GM18873 (cell line): ENCODE measurements at regions not wholly inside any gene's neighbourhood (a gene's known extent, or its start where the extent isn't known, plus 50 kb on each side); places are given as distances from the start of the nearest gene placed in this dataset.

Experiments
- ATAC-seq: cut with Tn5 transposase; IDR thresholded peaks from one replicate; pipeline ENCODE4 v1.9.1; 2021; ENCODE audit warnings: mild to moderate bottlenecking, moderate library complexity, moderate number of reproducible peaks; ENCODE audit not compliant: unreplicated experiment, low FRiP score

- ATAC-seq = no peak
Observed at GRCh38 chr3:25064681-25065080, 363.4 kb upstream of the RARB start.

GRCh38 chr3:25069970-25070369 is 358.1 kb upstream of the RARB start:
- ATAC-seq = no peak

- no peak for ATAC-seq
Observed at GRCh38 chr3:25071846-25072245, 356.2 kb upstream of the RARB start.

- no peak for ATAC-seq
Observed at GRCh38 chr3:25073423-25073822, 354.6 kb upstream of the RARB start.

- no peak for ATAC-seq
Observed at GRCh38 chr3:25074149-25074548, 353.9 kb upstream of the RARB start.

GRCh38 chr3:25080461-25080860 is 347.6 kb upstream of the RARB start:
- no peak for ATAC-seq

- ATAC-seq = no peak
Observed at GRCh38 chr3:25084016-25084415, 344.0 kb upstream of the RARB start.

- no peak for ATAC-seq
Observed at GRCh38 chr3:25086721-25087120, 341.3 kb upstream of the RARB start.

GRCh38 chr3:25088284-25088683 is 339.8 kb upstream of the RARB start:
- no peak for ATAC-seq

GRCh38 chr3:25090698-25091453 is 337.2 kb upstream of the RARB start:
- ATAC-seq = no peak

- no peak for ATAC-seq
Observed at GRCh38 chr3:25091934-25092333, 336.1 kb upstream of the RARB start.

GRCh38 chr3:25094932-25095685 is 333.0 kb upstream of the RARB start:
- ATAC-seq = no peak

- no peak for ATAC-seq
Observed at GRCh38 chr3:25096536-25096935, 331.5 kb upstream of the RARB start.

GRCh38 chr3:25097023-25097422 is 331.0 kb upstream of the RARB start:
- no peak for ATAC-seq

GRCh38 chr3:25099666-25100065 is 328.4 kb upstream of the RARB start:
- no peak for ATAC-seq

GRCh38 chr3:25103391-25103790 is 324.7 kb upstream of the RARB start:
- ATAC-seq = no peak

- ATAC-seq = no peak
Observed at GRCh38 chr3:25107918-25108617, 320.0 kb upstream of the RARB start.

GRCh38 chr3:25110642-25111041 is 317.4 kb upstream of the RARB start:
- no peak for ATAC-seq

GRCh38 chr3:25113891-25114290 is 314.2 kb upstream of the RARB start:
- ATAC-seq = no peak

GRCh38 chr3:25114532-25114931 is 313.5 kb upstream of the RARB start:
- no peak for ATAC-seq

- ATAC-seq = no peak
Observed at GRCh38 chr3:25117005-25117593, 311.0 kb upstream of the RARB start.
